ENCODE measurements at regions not wholly inside any gene's neighbourhood (a gene's known extent, or its start where the extent isn't known, plus 50 kb on each side); places are given as distances from the start of the nearest gene placed in this dataset.

DNA sequence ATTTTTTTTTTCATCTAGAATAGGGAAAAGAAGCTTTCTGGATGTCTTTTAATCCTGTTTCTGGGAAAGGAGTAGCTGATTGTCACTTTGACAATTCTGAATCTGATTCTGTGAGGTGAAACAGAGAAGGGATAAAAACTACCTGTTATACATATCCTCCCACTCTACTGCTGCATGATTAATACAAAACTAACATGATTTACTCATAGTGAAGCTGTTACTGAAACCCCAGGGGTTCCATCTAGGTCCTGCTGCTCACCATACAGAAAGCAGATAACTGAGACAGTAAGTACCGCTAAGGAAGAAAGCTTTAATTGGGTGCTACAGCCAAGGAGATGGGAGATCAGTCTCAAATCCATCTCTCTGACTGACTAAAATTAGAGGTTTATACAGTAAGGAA, 610.9 kb upstream of the ALCAM start:
- Mint-ChIP-seq H3K4me1 (ENCODE audit: low read depth) (no peaks in the 10 kb centered on the region), H3K27ac (no peak overlapping the region), H3K9me3 (peaks cover 10% of the 10 kb centered on the region), H3K4me3 (no peak overlapping the region), H3K36me3 (ENCODE audit: low read depth) (no peaks in the 10 kb centered on the region), H3K27me3 (no peaks in the 10 kb centered on the region)
- intact Hi-C loops (cut with micrococcal nuclease) = no loop called here

DNA sequence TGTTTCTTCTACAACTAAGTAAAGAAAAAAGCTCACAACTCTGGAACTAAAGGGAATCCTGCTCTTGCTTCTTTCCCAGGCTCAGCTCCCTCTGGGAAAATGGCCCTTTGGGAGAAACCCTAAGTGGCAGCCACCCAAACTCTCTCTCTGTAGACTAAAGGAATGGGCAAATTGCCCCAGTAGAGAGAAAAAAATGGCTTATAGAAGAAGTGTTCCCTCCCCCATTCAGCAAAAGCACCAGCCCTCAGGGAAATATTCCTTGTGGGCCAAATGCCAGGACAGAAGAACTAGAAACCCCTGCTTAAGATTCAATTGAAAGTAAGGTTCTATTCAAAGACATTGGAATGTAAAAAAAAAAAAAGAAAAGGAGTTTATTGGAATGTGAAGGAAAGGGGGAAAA, 603.7 kb upstream of the ALCAM start:
- H3K9me3 Mint-ChIP-seq = no peaks in the 10 kb centered on the region
- no peaks in the 10 kb centered on the region for H3K27me3 Mint-ChIP-seq
- H3K4me3 Mint-ChIP-seq = no peak overlapping the region
- intact Hi-C loops (cut with micrococcal nuclease) = no loop called here
- H3K4me1 Mint-ChIP-seq (ENCODE audit: low read depth) = no peaks in the 10 kb centered on the region
- H3K27ac Mint-ChIP-seq = no peak overlapping the region
- H3K36me3 Mint-ChIP-seq (ENCODE audit: low read depth) = no peaks in the 10 kb centered on the region

DNA sequence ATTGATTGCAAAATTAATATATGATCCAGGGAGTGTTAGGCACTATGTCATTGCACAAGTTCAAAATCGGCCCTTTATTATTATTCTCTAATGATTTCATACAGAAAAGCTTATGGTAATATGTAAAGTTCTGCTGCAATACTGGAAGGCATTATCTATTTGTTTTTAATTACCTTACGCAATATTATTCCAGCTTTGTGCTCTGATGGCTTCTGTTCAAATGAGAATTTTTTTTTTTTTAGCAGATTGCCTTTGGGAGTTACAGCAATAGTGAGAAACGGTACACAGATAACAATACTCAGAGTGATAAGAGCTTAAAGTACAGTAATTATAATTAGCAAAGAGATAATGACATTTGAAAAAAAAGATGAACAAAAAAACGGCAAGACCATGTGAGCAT, 602.2 kb upstream of the ALCAM start:
- intact Hi-C loops (cut with micrococcal nuclease) = no loop called here
- Mint-ChIP-seq H3K4me3 (no peak overlapping the region), H3K27ac (no peak overlapping the region), H3K4me1 (ENCODE audit: low read depth) (no peaks in the 10 kb centered on the region), H3K36me3 (ENCODE audit: low read depth) (no peaks in the 10 kb centered on the region), H3K9me3 (no peaks in the 10 kb centered on the region), H3K27me3 (no peaks in the 10 kb centered on the region)

DNA sequence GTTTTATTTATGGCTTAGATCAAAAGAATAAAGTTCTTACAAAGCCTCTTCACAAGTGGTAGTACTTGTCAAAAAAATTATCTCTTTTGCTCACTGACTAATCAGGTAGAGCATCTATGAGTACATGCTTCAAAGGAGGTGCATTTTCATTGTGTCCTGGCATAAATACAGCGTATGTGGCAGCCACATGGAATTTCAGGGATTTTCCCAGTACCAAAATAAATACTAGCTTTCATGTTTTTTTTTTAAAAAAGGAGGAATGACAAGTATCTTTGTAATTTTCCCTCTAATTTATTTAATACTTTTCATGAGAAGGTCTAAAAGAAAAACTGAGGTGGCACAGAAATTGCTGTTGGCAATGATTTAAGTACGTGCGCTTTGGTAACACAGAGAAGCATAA, 597.8 kb upstream of the ALCAM start:
- Mint-ChIP-seq H3K4me3 (no peak overlapping the region), H3K27me3 (no peaks in the 10 kb centered on the region), H3K36me3 (ENCODE audit: low read depth) (no peaks in the 10 kb centered on the region), H3K4me1 (ENCODE audit: low read depth) (no peaks in the 10 kb centered on the region), H3K27ac (no peak overlapping the region), H3K9me3 (no peaks in the 10 kb centered on the region)
- intact Hi-C loops (cut with micrococcal nuclease) = no loop called here

DNA sequence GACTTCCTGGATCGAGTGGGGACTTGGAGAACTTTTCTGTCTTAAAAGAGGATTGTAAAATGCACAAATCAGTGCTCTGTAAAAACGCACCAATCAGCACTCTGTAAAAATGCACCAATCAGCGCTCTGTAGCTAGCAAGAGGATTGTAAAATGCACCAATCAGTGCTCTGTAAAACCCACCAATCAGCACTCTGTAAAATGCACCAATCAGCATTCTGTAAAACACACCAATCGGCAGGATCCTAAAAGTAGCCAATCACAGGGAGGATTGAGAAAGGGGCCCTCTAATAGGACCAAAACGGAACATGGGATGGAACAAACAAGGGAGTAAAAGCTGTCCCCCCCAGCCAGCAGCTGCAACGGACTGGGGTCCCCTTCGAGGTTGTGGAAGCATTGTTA, 587.4 kb upstream of the ALCAM start:
- no peaks in the 10 kb centered on the region for H3K36me3 Mint-ChIP-seq (ENCODE audit: low read depth)
- no peaks in the 10 kb centered on the region for H3K4me1 Mint-ChIP-seq (ENCODE audit: low read depth)
- peaks cover 7% of the 10 kb centered on the region for H3K9me3 Mint-ChIP-seq
- no peak overlapping the region for H3K4me3 Mint-ChIP-seq
- H3K27me3 Mint-ChIP-seq = no peaks in the 10 kb centered on the region
- intact Hi-C loops (cut with micrococcal nuclease) = no loop called here
- H3K27ac Mint-ChIP-seq = no peak overlapping the region

DNA sequence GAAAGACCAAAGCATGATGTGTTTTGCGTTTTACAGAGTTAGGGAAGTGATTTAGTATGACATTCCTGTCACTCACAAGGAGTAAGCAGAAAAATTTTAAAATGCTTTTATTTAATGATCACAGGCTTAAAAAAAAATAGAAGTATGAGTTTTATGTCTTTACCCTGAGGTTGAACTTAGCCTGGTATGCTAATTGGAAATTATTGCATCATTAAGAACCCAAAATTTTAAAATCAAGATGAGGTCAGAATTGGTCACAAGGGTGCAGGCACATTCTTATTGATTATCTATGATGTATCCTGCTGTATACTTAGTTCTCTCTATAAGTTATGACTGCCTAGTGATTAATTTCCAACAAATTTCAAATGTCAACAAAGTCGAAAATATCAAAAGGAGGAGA, 585.6 kb upstream of the ALCAM start:
- H3K27ac Mint-ChIP-seq = no peak overlapping the region
- H3K4me1 Mint-ChIP-seq (ENCODE audit: low read depth) = no peaks in the 10 kb centered on the region
- no peaks in the 10 kb centered on the region for H3K27me3 Mint-ChIP-seq
- intact Hi-C loops (cut with micrococcal nuclease) = no loop called here
- H3K9me3 Mint-ChIP-seq = peaks cover 7% of the 10 kb centered on the region
- H3K4me3 Mint-ChIP-seq = no peak overlapping the region
- no peaks in the 10 kb centered on the region for H3K36me3 Mint-ChIP-seq (ENCODE audit: low read depth)

DNA sequence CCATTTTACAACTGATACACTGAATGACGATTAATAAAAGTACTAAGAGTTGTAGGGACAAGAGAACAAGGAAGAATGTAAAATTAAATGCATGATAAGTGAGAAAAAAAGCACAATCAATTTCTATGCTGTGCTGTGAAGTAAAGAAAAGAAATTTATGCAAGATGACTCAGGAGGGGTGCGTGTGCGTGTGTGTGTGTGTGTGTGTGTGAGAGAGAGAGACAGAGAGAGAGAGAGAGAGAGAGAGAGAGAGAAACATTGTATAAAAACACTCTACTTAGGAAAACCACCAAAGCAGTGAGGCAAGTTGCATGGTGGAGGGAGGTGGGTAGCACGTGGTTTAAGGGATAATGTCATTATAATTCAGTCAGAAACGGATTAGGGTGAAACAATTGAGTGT, 580.8 kb upstream of the ALCAM start:
- Mint-ChIP-seq H3K9me3 (no peaks in the 10 kb centered on the region), H3K4me3 (no peak overlapping the region), H3K27ac (no peak overlapping the region), H3K27me3 (no peaks in the 10 kb centered on the region), H3K4me1 (ENCODE audit: low read depth) (no peaks in the 10 kb centered on the region), H3K36me3 (ENCODE audit: low read depth) (no peaks in the 10 kb centered on the region)
- intact Hi-C loops (cut with micrococcal nuclease) = no loop called here

DNA sequence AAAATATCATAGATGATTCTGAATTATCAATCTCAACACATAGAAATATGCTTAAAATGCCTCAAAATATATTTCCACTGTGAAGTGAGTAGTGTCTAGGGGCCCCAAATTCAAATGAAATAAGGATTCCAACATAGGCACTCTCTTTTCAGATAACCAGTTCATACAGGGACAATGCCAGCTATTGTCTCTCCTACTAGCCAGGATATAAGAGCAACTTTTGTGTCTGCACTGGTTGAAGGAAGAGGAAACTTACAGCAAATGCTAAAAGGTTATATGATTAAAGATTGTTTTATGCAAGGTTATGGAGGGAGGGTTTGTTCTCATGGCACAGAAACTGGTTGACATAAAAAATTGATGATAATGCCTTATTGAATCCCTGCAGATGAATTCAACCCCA, 579.4 kb upstream of the ALCAM start:
- Mint-ChIP-seq H3K27ac (no peak overlapping the region), H3K9me3 (no peaks in the 10 kb centered on the region), H3K36me3 (ENCODE audit: low read depth) (no peaks in the 10 kb centered on the region), H3K4me1 (ENCODE audit: low read depth) (no peaks in the 10 kb centered on the region), H3K27me3 (no peaks in the 10 kb centered on the region), H3K4me3 (no peak overlapping the region)
- intact Hi-C loops (cut with micrococcal nuclease) = no loop called here

DNA sequence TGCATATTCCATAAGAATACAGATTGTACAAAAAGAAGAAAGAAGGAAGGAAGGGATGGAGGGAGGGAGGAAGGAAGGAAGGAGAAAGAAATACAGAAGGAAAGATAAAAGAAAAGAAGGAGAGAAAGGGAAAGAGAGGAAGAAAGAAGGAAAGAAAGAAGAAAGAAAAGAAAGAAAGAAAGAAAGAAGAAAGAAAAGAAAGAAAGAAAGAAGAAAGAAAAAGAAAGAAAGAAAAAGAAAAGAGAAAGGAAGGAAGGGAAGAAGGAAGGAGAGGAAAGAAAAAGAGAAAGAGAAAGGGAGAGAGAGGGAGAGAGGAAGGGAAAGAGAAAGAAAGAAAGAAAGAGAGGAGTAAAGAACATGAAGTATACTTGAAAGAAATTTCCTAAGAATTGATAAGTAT, 577.9 kb upstream of the ALCAM start:
- no peak overlapping the region for H3K4me3 Mint-ChIP-seq
- no peaks in the 10 kb centered on the region for H3K36me3 Mint-ChIP-seq (ENCODE audit: low read depth)
- H3K4me1 Mint-ChIP-seq (ENCODE audit: low read depth) = no peaks in the 10 kb centered on the region
- no peaks in the 10 kb centered on the region for H3K27me3 Mint-ChIP-seq
- H3K9me3 Mint-ChIP-seq = no peaks in the 10 kb centered on the region
- H3K27ac Mint-ChIP-seq = no peak overlapping the region
- intact Hi-C loops (cut with micrococcal nuclease) = no loop called here

DNA sequence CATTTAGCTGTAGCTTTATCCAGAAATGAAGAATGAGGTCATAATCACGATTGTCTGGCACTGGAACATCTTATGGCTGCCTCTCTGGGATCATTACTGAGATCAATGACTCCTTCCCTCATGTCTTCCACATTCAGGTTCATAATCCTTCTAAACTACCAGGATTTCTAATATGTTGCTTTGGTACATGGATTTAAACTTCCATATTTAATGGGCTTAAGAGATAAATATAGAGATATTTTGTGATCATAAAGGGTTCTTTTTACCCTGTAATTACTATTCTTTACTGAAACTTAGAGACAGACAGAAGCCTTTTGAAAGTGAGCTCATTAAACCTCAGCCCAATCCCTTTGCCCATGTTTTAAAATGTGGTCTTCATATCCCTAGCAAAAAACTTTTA, 575.4 kb upstream of the ALCAM start:
- no peak overlapping the region for H3K4me3 Mint-ChIP-seq
- intact Hi-C loops (cut with micrococcal nuclease) = no loop called here
- no peaks in the 10 kb centered on the region for H3K4me1 Mint-ChIP-seq (ENCODE audit: low read depth)
- H3K27me3 Mint-ChIP-seq = no peaks in the 10 kb centered on the region
- H3K9me3 Mint-ChIP-seq = no peaks in the 10 kb centered on the region
- H3K36me3 Mint-ChIP-seq (ENCODE audit: low read depth) = no peaks in the 10 kb centered on the region
- H3K27ac Mint-ChIP-seq = no peak overlapping the region

DNA sequence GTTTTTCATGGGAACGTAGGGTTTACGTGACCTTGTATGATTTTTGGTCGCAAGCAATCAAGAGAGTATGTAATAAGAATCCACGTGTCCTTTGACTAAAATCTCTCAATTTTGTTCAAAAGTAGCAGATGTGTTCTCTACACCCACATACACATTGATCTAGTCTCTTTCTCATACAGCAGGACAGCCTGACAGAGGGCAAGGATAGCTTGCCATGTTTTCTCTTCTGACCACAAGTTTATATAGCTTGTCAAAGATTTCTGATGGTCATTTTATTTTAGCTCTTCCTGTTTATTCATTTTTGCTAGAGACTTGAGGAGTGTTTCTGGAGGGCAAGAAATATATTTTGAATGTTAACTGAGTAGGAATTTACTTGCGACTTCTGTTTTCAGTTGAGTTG, 570.2 kb upstream of the ALCAM start:
- intact Hi-C loops (cut with micrococcal nuclease) = no loop called here
- Mint-ChIP-seq H3K27me3 (no peaks in the 10 kb centered on the region), H3K27ac (no peak overlapping the region), H3K4me3 (no peak overlapping the region), H3K4me1 (ENCODE audit: low read depth) (no peaks in the 10 kb centered on the region), H3K36me3 (ENCODE audit: low read depth) (no peaks in the 10 kb centered on the region), H3K9me3 (no peaks in the 10 kb centered on the region)

DNA sequence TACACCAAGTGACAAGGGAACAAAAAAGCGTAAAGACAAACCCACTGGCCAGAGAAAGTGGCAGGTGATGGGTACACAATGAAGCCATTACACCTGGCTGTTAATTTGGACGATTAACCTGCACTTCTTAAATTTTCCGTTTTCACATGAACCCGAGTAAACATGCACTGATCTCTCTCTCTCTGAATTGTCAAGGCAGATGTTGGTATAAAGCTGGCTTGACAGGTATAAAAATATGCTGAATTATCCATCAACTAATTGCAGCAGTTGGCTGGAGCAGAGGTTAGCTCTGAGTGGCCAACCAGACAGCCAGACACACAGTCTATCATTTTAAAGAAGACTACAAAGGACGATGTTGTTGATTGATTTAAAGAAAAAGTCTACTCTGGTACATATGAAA, 561.7 kb upstream of the ALCAM start:
- intact Hi-C loops (cut with micrococcal nuclease) = no loop called here
- Mint-ChIP-seq H3K36me3 (ENCODE audit: low read depth) (no peaks in the 10 kb centered on the region), H3K4me1 (ENCODE audit: low read depth) (no peaks in the 10 kb centered on the region), H3K9me3 (no peaks in the 10 kb centered on the region), H3K27ac (no peak overlapping the region), H3K27me3 (no peaks in the 10 kb centered on the region), H3K4me3 (no peak overlapping the region)

DNA sequence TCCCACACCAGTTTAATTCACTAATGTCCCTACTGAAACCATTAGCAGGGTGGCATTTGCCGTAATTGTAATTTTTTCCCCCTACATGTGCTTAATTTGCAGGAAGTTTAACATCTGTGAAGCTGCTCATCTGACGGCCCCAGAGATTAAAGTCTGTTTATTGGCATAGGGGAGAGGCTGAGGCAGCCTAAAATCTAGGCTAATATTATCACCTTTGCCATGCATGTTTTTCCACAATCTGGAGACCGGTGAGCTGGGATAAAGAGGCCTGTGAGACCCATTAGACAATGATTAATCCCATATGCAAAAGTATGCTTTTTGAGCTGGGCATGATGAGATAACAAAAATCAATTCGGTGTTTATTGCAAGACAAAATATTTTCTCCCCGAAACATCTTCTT, 561.2 kb upstream of the ALCAM start:
- no peaks in the 10 kb centered on the region for H3K4me1 Mint-ChIP-seq (ENCODE audit: low read depth)
- intact Hi-C loops (cut with micrococcal nuclease) = no loop called here
- H3K27ac Mint-ChIP-seq = no peak overlapping the region
- no peaks in the 10 kb centered on the region for H3K36me3 Mint-ChIP-seq (ENCODE audit: low read depth)
- no peak overlapping the region for H3K4me3 Mint-ChIP-seq
- H3K9me3 Mint-ChIP-seq = no peaks in the 10 kb centered on the region
- no peaks in the 10 kb centered on the region for H3K27me3 Mint-ChIP-seq

DNA sequence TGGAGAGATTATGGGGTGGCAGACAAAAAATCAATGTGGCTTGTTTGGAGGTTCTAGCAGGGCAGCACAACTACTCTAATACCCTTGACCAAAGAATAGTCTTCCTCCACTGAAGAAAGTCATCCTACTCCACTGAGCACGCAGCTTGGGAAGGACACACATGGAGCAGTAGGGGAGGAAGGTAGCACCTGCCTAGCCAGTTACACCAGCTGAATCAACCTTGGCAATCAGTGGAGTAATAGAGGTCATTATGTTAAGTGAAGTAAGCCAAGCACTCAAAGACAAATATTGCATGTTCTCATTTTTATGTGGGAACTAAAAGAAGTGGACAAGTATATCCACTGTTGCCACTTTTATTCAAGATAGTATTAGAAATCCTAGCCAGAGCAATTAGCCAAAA, 555.8 kb upstream of the ALCAM start:
- Mint-ChIP-seq H3K27me3 (no peaks in the 10 kb centered on the region), H3K4me1 (ENCODE audit: low read depth) (no peaks in the 10 kb centered on the region), H3K27ac (no peak overlapping the region), H3K36me3 (ENCODE audit: low read depth) (no peaks in the 10 kb centered on the region), H3K9me3 (peaks cover 8% of the 10 kb centered on the region), H3K4me3 (no peak overlapping the region)
- intact Hi-C loops (cut with micrococcal nuclease) = no loop called here

DNA sequence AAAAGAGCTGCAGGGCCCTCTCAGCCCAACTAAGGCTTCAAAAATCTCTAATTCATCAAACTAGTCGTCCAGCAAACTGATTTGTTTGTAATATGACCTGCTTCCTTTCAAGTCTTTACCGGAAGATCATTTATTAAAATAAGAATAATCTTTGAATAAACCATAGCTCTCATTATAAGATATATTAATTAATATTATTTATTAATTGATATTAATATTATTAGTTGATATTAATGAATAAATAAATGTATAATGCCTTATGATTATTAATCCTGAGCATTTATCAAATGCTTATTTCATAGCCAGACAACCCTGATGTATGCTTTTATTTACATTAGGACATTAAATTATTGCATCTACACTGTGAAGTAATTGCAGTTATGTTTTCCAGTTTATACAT, 550.7 kb upstream of the ALCAM start:
- no peak overlapping the region for H3K4me3 Mint-ChIP-seq
- H3K4me1 Mint-ChIP-seq (ENCODE audit: low read depth) = no peaks in the 10 kb centered on the region

DNA sequence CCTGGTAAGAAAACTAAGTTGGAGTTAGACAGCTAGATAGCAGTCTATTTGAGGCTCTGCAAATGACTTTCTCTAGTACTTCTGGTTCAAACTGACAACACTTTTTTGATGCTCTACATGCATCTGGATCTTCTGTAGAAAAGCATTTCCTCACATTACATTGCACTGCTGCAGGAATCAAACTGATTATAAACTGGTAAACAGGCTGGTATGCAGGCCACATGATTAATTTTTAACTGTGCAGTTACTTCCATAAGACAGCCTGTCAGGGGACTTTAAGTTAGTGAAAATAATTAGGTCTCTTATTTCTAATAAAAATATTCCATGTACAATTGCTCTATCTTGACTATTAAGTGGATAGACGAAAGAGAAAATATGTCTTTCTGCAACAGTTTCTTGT, 550.0 kb upstream of the ALCAM start:
- no peaks in the 10 kb centered on the region for H3K36me3 Mint-ChIP-seq (ENCODE audit: low read depth)
- H3K9me3 Mint-ChIP-seq = peaks cover 26% of the 10 kb centered on the region
- H3K4me1 Mint-ChIP-seq (ENCODE audit: low read depth) = no peaks in the 10 kb centered on the region
- H3K27ac Mint-ChIP-seq = no peak overlapping the region
- intact Hi-C loops (cut with micrococcal nuclease) = no loop called here
- no peaks in the 10 kb centered on the region for H3K27me3 Mint-ChIP-seq
- H3K4me3 Mint-ChIP-seq = no peak overlapping the region

More for the DNA sequence above, 550.7 kb upstream of the ALCAM start:
- peaks cover 19% of the 10 kb centered on the region for H3K9me3 Mint-ChIP-seq
- intact Hi-C loops (cut with micrococcal nuclease) = no loop called here
- no peaks in the 10 kb centered on the region for H3K36me3 Mint-ChIP-seq (ENCODE audit: low read depth)
- no peak overlapping the region for H3K27ac Mint-ChIP-seq
- H3K27me3 Mint-ChIP-seq = no peaks in the 10 kb centered on the region

Data from dendritic cell treated with granulocyte-macrophage colony-stimulating factor and Interleukin-4, amounts not matched to agents 40 ng/mL and 50 ng/mL, for 4 days (primary cell).